NCI-H2029 treated with DMSO at 0.1 percent for 48 hours (cell line): ENCODE measurements at regions not wholly inside any gene's neighbourhood (a gene's known extent, or its start where the extent isn't known, plus 50 kb on each side); places are given as distances from the start of the nearest gene placed in this dataset.
A peak's percentile ranks its signal among the peaks of the same experiment; 100 is the strongest.
"Not testable (repeated sequence)": the region's sequence is repeated elsewhere in the genome, so short reads cannot be mapped to it uniquely, and the experiment has no call there.

Experiments
- DNase-seq: peaks from one replicate; lab custom pipeline; 2025; lab: John Stamatoyannopoulos, UW

- no peak for DNase-seq
Measured at GRCh38 chr1:213776969-213777368, 210.8 kb upstream of the PROX1 start.

GRCh38 chr1:213779228-213779627, 208.5 kb upstream of the PROX1 start:
- DNase-seq, result no peak

- DNase-seq, result no peak
Measured at GRCh38 chr1:213782941-213783672, 204.7 kb upstream of the PROX1 start.

GRCh38 chr1:213783893-213784292, 203.9 kb upstream of the PROX1 start:
- no peak for DNase-seq

GRCh38 chr1:213786683-213787082, 201.1 kb upstream of the PROX1 start:
- DNase-seq, result no peak

GRCh38 chr1:213790565-213790964, 197.2 kb upstream of the PROX1 start:
- DNase-seq, result no peak

GRCh38 chr1:213793482-213794067, 194.2 kb upstream of the PROX1 start:
- DNase-seq, result no peak

GRCh38 chr1:213796525-213796924, 191.2 kb upstream of the PROX1 start:
- no peak for DNase-seq

- DNase-seq, result not testable (repeated sequence)
Measured at GRCh38 chr1:213808288-213808687, 179.5 kb upstream of the PROX1 start.

- no peak for DNase-seq
Measured at GRCh38 chr1:213817156-213817555, 170.6 kb upstream of the PROX1 start.

- peak; percentile 47 for DNase-seq
Measured at GRCh38 chr1:213820362-213821149, 167.2 kb upstream of the PROX1 start.

GRCh38 chr1:213821175-213821942, 166.4 kb upstream of the PROX1 start:
- DNase-seq, result no peak

GRCh38 chr1:213821943-213822334, 165.8 kb upstream of the PROX1 start:
- no peak for DNase-seq

- no peak for DNase-seq
Measured at GRCh38 chr1:213826891-213827290, 160.9 kb upstream of the PROX1 start.

GRCh38 chr1:213828867-213829266, 158.9 kb upstream of the PROX1 start:
- DNase-seq, result no peak

GRCh38 chr1:213829780-213830179, 158.0 kb upstream of the PROX1 start:
- no peak for DNase-seq

- DNase-seq, result no peak
Measured at GRCh38 chr1:213830371-213830770, 157.4 kb upstream of the PROX1 start.

GRCh38 chr1:213840575-213840974, 147.2 kb upstream of the PROX1 start:
- DNase-seq, result no peak

GRCh38 chr1:213844632-213845031, 143.1 kb upstream of the PROX1 start:
- no peak for DNase-seq

GRCh38 chr1:213852107-213852506, 135.7 kb upstream of the PROX1 start:
- DNase-seq, result no peak

- DNase-seq, result no peak
Measured at GRCh38 chr1:213858581-213858980, 129.2 kb upstream of the PROX1 start.

GRCh38 chr1:213861841-213862240, 125.9 kb upstream of the PROX1 start:
- no peak for DNase-seq
